Keratinocyte (primary cell): ENCODE measurements at regions not wholly inside any gene's neighbourhood (a gene's known extent, or its start where the extent isn't known, plus 50 kb on each side); places are given as distances from the start of the nearest gene placed in this dataset.

Experiments
- CTCF ChIP-seq, 3 experiments: IDR thresholded peaks in 1 of 3; conservative IDR thresholded peaks in 1 of 3; optimal IDR thresholded peaks in 1 of 3; 2 replicates in 2 of 3; 3 replicates in 1 of 3; pipeline versions ENCODE3 to v1.5.1; 2011; ENCODE audit warnings: low read length in 3 of 3, mild to moderate bottlenecking in 3 of 3, moderate library complexity in 2 of 3, control low read depth in 1 of 3, inconsistent platforms in 1 of 3; ENCODE audit not compliant: insufficient read depth in 2 of 3; ENCODE audit errors: extremely low read depth in 1 of 3
- EZH2 ChIP-seq: IDR thresholded peaks from one replicate; pipeline ENCODE4 v1.6.1; 2012; ENCODE audit warnings: inconsistent platforms, mild to moderate bottlenecking, low read length, moderate library complexity

DNA sequence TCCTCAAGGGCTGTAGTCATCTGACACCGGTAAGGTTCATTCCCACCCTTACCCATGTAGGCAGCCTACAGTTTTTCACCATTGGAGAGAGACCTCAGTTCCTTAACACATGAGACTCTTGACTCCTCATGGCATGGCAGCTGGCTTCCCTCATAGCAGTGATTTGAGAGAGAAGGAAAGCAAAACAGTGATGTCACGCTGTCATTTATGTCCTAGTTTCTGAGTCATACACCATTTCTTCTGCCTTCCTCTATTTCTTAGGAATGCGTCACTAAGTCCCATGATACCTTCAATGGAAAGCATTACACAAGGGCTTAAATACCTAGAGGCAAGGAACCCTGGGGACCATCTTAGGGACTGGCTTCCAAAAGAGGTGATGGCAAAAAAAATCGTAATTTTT is 226.1 kb downstream of the SPCS3 start:
- TF ChIP-seq CTCF (optimal IDR thresholded peaks at IDR 0.05 in 1 of 3, IDR thresholded peaks at IDR 0.05 in 1 of 3, conservative IDR thresholded peaks at IDR 0.05 in 1 of 3; ENCODE audit: extremely low read depth in 1 of 3, insufficient read depth in 2 of 3, low read length in 3 of 3) (no peak), EZH2 (no peak)
